ENCODE measurements at regions not wholly inside any gene's neighbourhood (a gene's known extent, or its start where the extent isn't known, plus 50 kb on each side); places are given as distances from the start of the nearest gene placed in this dataset.

- Histone ChIP-seq H3K4me3 (no peak overlapping the region), H3K9me3 (no peaks in the 10 kb centered on the region), H3K27ac (peak overlapping the region in 2 of 3 donors; percentile 16 to 23), H3K4me1 (no peaks in the 10 kb centered on the region), H3K36me3 (no peaks in the 10 kb centered on the region), H3K27me3 (no peaks in the 10 kb centered on the region)
- TF ChIP-seq POLR2A (IDR thresholded peaks at IDR 0.05): no peak
- TF ChIP-seq CTCF (IDR thresholded peaks at IDR 0.05): no peak
- ATAC-seq: peak; percentile 61 to 80 (median 72)
- WGBS (ENCODE audit: insufficient coverage, low coverage, low lambda C conversion rate, missing lambda C conversion rate): 55% methylated on average over 14 of the region's 22 CpGs
- DNase-seq: peak; percentile 51 to 70 (median 59)
- intact Hi-C loops (cut with DNase I): no loop called here
These were observed 116.8 kb downstream of the TOMM20 start for GRCh38 chr1:235011599-235012435.

DNA sequence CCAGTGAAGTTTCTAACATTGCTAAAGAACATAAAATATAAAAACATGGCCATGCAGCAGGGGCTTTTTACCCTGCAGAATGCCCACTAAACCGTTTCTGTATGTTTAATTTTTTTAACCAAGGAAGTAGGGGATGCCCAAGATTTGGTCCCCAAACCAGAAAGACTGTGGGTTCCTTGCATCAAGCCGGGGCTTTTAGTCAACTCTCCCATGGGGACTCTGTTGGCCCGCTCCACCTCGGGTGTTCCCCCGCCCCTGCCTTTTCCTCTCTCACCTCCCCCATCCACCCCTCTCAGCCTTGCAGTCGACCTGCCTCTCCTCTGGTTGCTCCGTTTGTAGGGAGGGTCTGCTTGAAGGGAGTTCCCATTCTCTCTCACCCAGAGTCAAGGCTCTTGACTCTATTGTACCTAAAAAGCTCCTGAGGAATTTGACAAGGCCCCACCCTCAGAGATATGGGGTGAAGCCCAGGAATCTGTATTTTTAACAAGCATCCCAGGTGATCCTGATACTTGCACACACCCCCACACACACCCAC is 117.5 kb downstream of the TOMM20 start:
- H3K9me3 ChIP-seq: no peaks in the 10 kb centered on the region
- H3K27ac ChIP-seq: no peak overlapping the region
- no peaks in the 10 kb centered on the region for H3K36me3 ChIP-seq
- TF ChIP-seq CTCF (IDR thresholded peaks at IDR 0.05) (no peak), POLR2A (IDR thresholded peaks at IDR 0.05) (no peak)
- intact Hi-C loops (cut with DNase I): no loop called here
- 70% methylated on average over 7 of the region's 7 CpGs for WGBS (ENCODE audit: insufficient coverage, low coverage, low lambda C conversion rate, missing lambda C conversion rate)
- no peaks in the 10 kb centered on the region for H3K27me3 ChIP-seq
- DNase-seq (peak in 1 of 3 donors; percentile 36), ATAC-seq (no peak)
- H3K4me1 ChIP-seq: no peaks in the 10 kb centered on the region
- H3K4me3 ChIP-seq: no peak overlapping the region

DNA sequence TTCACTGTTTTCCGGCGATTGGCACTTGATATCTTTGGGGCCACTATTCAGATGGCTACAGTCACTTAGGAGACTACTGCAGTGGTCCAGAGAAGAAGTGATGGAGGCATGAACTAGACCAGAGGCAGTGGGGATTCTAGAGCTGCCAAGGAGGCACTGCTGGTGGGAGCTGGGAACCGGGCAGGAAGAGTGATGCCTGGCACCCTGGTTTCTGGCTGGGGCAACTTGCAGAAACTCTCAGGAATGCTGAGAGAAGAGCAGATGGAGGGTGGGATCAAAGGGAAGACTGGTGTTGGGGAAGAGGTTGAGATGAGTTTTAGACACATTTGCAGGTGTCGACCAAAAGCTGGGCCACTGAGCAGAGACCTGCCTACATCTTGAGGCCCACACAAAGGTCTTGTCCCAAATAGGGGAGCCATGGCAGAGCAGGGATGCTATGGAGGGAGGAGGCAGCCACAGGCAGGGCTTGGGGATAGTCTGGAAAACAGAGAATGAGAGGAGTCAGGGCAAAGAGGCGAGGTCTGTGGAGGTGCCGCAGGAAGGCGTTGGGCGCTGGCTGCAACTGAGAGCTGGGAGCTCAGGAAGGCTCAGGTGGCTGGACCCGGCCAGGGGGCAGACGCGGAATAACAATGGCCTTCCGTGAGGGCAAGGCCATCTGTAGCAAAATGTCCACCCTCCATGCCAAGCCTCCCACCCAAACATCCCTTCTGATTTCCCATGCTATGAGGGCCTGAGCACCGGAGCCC is 118.9 kb downstream of the TOMM20 start:
- Histone ChIP-seq H3K36me3 (no peaks in the 10 kb centered on the region), H3K9me3 (no peaks in the 10 kb centered on the region), H3K27me3 (no peaks in the 10 kb centered on the region), H3K27ac (no peak overlapping the region), H3K4me1 (no peaks in the 10 kb centered on the region), H3K4me3 (no peak overlapping the region)
- TF ChIP-seq POLR2A (IDR thresholded peaks at IDR 0.05) (no peak), CTCF (IDR thresholded peaks at IDR 0.05) (no peak)
- peak in 1 of 3 donors; percentile 42 for DNase-seq
- 98% methylated on average over 5 of the region's 13 CpGs for WGBS (ENCODE audit: insufficient coverage, low coverage, low lambda C conversion rate, missing lambda C conversion rate)
- no peak for ATAC-seq
- intact Hi-C loops (cut with DNase I): no loop called here

DNA sequence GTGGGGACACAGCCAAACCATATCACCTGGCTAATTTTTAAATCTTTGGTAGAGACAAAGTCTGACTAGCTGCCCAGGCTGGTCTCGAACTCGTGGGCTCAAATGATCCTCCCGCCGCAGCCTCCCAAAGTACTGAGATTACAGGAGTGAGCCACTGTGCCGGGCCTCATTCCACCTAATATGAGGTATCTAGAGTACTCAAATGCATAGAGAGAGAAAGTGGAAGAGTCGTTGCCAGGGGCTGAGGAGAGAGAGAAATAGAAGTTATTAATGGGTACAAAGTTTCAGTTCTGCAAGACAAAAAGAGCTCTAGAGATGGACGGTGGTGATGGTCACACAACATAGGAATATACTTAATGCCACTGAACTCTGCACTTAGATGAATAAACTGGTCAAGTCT is 119.6 kb downstream of the TOMM20 start:
- Histone ChIP-seq H3K36me3 (no peaks in the 10 kb centered on the region), H3K27ac (no peak overlapping the region), H3K4me1 (no peaks in the 10 kb centered on the region), H3K4me3 (no peak overlapping the region), H3K27me3 (no peaks in the 10 kb centered on the region), H3K9me3 (no peaks in the 10 kb centered on the region)
- ATAC-seq (no peak), DNase-seq (peak in 1 of 3 donors; percentile 29)
- WGBS (ENCODE audit: insufficient coverage, low coverage, low lambda C conversion rate, missing lambda C conversion rate): 78% methylated on average over 7 of the region's 7 CpGs
- TF ChIP-seq CTCF (IDR thresholded peaks at IDR 0.05): no peak
- no peak for TF ChIP-seq POLR2A (IDR thresholded peaks at IDR 0.05)
- intact Hi-C loops (cut with DNase I): no loop called here
